PC-3 (cell line): ENCODE measurements at regions not wholly inside any gene's neighbourhood (a gene's known extent, or its start where the extent isn't known, plus 50 kb on each side); places are given as distances from the start of the nearest gene placed in this dataset.

Experiments
- ATAC-seq: fragments of 200-7000 bp; cut with Tn5 transposase; 2 replicates; pipeline ENCODE4 v1.9.1; 2020; ENCODE audit warnings: mild to moderate bottlenecking, moderate library complexity
- BruUV-seq: library from RNA; stranded (reverse); fragments of 400-500 nt; replicated peaks from 2 replicates; lab custom pipeline; 2021; lab: Mats Ljungman, UMichigan
- CTCF ChIA-PET: fragments of 300-600 bp; sonication (Branson Sonifier 250); formaldehyde crosslinking; loops from one replicate; lab custom pipeline; 2022; ENCODE audit warnings: antibody characterized with exemption; lab: Charles Lee
- POLR2A ChIA-PET: fragments of 300-600 bp; sonication (Branson Sonifier 250); formaldehyde crosslinking; loops from one replicate; lab custom pipeline; 2022; ENCODE audit warnings: antibody characterized with exemption; ENCODE audit not compliant: unreplicated experiment; lab: Charles Lee
- DNase-seq: peaks from one replicate; pipeline ENCODE4 v3.0.0-alpha.2; 2015
- H2AFZ ChIP-seq: fragments of 300-600 bp; sonication (generic); 2 replicates; pipeline ENCODE4 v1.6.0; 2016; ENCODE audit warnings: antibody characterized with exemption, low read length
- H3F3A ChIP-seq: fragments of 300-600 bp; sonication (generic); one replicate; pipeline ENCODE4 v1.6.0; 2017; ENCODE audit warnings: antibody characterized with exemption, low read length, control low read depth, mild to moderate bottlenecking; ENCODE audit not compliant: unreplicated experiment
- H3K27ac ChIP-seq: fragments of 300-600 bp; sonication (generic); 2 replicates; pipeline ENCODE4 v1.5.1; 2016; ENCODE audit warnings: mild to moderate bottlenecking, low read length
- H3K27me3 ChIP-seq: fragments of 300-600 bp; sonication (generic); 2 replicates; pipeline ENCODE4 v1.6.1; 2016; ENCODE audit warnings: low read length, mixed read lengths
- H3K36me3 ChIP-seq: fragments of 300-600 bp; sonication (generic); 2 replicates; pipeline ENCODE4 v1.6.1; 2016; ENCODE audit warnings: low read depth, mixed run types, low read length, mixed read lengths
- H3K4me1 ChIP-seq: fragments of 300-600 bp; sonication (generic); 2 replicates; pipeline ENCODE4 v1.5.1; 2016; ENCODE audit warnings: low read length; ENCODE audit not compliant: insufficient read depth
- H3K4me2 ChIP-seq: fragments of 300-600 bp; sonication (generic); 2 replicates; pipeline ENCODE4 v1.6.0; 2016; ENCODE audit warnings: low read length
- H3K4me3 ChIP-seq: fragments of 300-600 bp; sonication (generic); 2 replicates; pipeline ENCODE4 v1.5.1; 2016; ENCODE audit warnings: mild to moderate bottlenecking, low read length, mixed read lengths
- H3K79me2 ChIP-seq: fragments of 300-600 bp; sonication (generic); 2 replicates; pipeline ENCODE4 v1.6.1; 2017; ENCODE audit warnings: low read length, mixed read lengths
- H3K9ac ChIP-seq: fragments of 300-600 bp; sonication (generic); 2 replicates; pipeline ENCODE4 v1.6.0; 2016; ENCODE audit warnings: mild to moderate bottlenecking, low read length
- H3K9me2 ChIP-seq: fragments of 300-600 bp; sonication (generic); replicated peaks from 2 replicates; pipeline ENCODE4 v1.6.1; 2016; ENCODE audit warnings: mixed run types, low read length, mixed read lengths
- H3K9me3 ChIP-seq: fragments of 300-600 bp; sonication (generic); 2 replicates; pipeline ENCODE4 v1.6.1; 2016; ENCODE audit warnings: low read length, mixed read lengths
- H4K20me1 ChIP-seq: fragments of 300-600 bp; sonication (generic); 2 replicates; pipeline ENCODE4 v1.6.1; 2016; ENCODE audit warnings: low read length, mixed read lengths
- EZH2 ChIP-seq: fragments of 300-600 bp; sonication (generic); IDR thresholded peaks from one replicate; pipeline ENCODE4 v1.6.1; 2017; ENCODE audit warnings: antibody characterized with exemption, mild to moderate bottlenecking, low read length; ENCODE audit not compliant: unreplicated experiment
- EZH2phosphoT487 ChIP-seq: fragments of 300-600 bp; sonication (generic); IDR thresholded peaks from 2 replicates; pipeline ENCODE4 v1.6.1; 2018; ENCODE audit warnings: mild to moderate bottlenecking, antibody characterized with exemption, low read length, borderline replicate concordance
- intact Hi-C: fragments of 100-400 bp; cut with micrococcal nuclease; formaldehyde crosslinking; loops from 2 replicates; pipeline ENCODE4 v1.9.0; 2023
- TF ChIP-seq, protein P1 (sequence below): fragments of 300-600 bp; sonication (generic); conservative IDR thresholded peaks from 2 replicates; pipeline ENCODE4 v1.5.1; 2017; ENCODE audit warnings: antibody characterized with exemption, low read depth, mild to moderate bottlenecking, low read length

DNA sequence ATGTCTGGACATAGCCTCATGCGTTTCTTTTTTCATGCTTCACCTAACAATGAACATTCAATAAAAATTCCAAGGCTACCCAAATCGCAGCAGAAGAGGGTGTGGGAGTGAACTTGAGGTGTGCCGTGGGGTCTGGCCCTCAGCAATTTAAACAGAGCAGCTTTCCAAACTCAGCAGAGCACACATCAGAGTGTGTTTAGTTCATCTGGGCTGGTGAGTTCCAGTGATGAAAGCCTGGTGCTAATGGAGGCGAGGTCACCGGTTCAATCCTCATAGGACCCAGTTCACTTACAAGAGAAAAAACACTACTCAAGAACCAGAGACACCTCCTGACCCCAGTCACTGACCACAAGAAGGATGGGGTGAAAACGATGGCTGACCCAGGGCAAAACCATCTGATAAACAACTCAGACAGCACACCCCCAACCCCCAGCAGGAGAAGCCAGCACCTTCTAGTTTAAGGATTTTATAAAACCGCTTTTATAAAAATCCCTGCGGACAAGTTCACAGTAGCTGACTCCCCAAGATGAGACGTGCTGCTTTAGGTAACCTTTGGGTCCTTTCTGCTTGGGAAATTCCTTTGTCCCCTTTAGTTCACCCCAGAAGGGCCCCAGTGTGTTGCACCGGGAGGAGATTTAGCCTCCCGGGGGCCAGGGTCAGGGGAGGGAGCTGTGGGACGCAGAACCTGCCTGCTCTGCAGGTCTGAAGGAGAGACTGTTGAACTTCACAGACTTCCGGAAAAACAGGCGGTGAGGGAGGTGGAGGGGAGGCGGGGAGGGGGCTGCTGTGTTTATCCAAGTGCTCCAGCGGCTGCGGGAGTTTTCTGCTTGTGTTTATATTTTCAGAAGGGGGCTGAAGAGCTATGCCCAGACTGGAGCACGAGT is 152.7 kb upstream of the SOX11 start:
- ChIA-PET CTCF (no interaction called here), POLR2A (no interaction called here)
- TF ChIP-seq EZH2phosphoT487: no peak
- no peak for TF ChIP-seq EZH2
- TF ChIP-seq, protein P1, sequence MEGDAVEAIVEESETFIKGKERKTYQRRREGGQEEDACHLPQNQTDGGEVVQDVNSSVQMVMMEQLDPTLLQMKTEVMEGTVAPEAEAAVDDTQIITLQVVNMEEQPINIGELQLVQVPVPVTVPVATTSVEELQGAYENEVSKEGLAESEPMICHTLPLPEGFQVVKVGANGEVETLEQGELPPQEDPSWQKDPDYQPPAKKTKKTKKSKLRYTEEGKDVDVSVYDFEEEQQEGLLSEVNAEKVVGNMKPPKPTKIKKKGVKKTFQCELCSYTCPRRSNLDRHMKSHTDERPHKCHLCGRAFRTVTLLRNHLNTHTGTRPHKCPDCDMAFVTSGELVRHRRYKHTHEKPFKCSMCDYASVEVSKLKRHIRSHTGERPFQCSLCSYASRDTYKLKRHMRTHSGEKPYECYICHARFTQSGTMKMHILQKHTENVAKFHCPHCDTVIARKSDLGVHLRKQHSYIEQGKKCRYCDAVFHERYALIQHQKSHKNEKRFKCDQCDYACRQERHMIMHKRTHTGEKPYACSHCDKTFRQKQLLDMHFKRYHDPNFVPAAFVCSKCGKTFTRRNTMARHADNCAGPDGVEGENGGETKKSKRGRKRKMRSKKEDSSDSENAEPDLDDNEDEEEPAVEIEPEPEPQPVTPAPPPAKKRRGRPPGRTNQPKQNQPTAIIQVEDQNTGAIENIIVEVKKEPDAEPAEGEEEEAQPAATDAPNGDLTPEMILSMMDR: no peak
- H3K9ac ChIP-seq: no peak overlapping the region
- DNase-seq (no peak), ATAC-seq (no peak)
- H3K36me3 ChIP-seq: no peaks in the 10 kb centered on the region
- no peak overlapping the region for H3K4me2 ChIP-seq
- no TSS peak for BruUV-seq
- H3K27ac ChIP-seq: no peak overlapping the region
- no peak overlapping the region for H3K4me3 ChIP-seq
- H3K9me2 ChIP-seq: no peaks in the 10 kb centered on the region
- H3F3A ChIP-seq: no peaks in the 10 kb centered on the region
- H2AFZ ChIP-seq: no peak overlapping the region
- no peaks in the 10 kb centered on the region for H3K4me1 ChIP-seq
- intact Hi-C loops: no loop called here
- no peaks in the 10 kb centered on the region for H3K9me3 ChIP-seq
- no peaks in the 10 kb centered on the region for H4K20me1 ChIP-seq
- H3K79me2 ChIP-seq: no peaks in the 10 kb centered on the region
- no peaks in the 10 kb centered on the region for H3K27me3 ChIP-seq

DNA sequence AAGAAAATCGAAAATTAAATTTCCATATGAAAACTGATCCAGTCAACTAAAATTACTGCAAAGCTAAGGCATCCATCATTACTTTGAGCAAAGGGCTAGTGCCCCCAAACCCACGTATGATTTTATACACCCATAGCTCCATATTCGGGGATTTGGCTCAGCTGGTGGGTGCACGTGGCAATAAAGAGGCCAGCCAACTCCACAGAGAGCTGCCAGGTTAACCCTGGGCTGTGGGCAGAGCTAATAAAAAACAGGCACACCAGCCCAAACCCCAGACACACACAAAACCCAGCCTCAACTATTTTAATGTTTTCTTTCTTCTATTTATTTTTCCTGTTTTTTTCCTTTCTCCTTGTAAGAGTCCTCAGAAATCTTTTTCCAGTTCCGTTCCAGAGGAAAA is 151.3 kb upstream of the SOX11 start:
- Histone ChIP-seq H3K9me3 (no peaks in the 10 kb centered on the region), H3K9me2 (no peaks in the 10 kb centered on the region), H3K9ac (no peak overlapping the region), H3K27ac (no peak overlapping the region), H3K4me2 (no peak overlapping the region), H3F3A (no peaks in the 10 kb centered on the region), H3K4me1 (no peaks in the 10 kb centered on the region), H3K4me3 (no peak overlapping the region), H3K79me2 (no peaks in the 10 kb centered on the region), H4K20me1 (no peaks in the 10 kb centered on the region), H2AFZ (no peak overlapping the region), H3K36me3 (no peaks in the 10 kb centered on the region), H3K27me3 (no peaks in the 10 kb centered on the region)
- ATAC-seq: no peak
- CTCF ChIA-PET: no interaction called here
- TF ChIP-seq, protein P1: no peak
- TF ChIP-seq EZH2phosphoT487: no peak
- no peak for TF ChIP-seq EZH2
- POLR2A ChIA-PET: no interaction called here
- no TSS peak for BruUV-seq
- intact Hi-C loops: no loop called here
- DNase-seq: no peak

DNA sequence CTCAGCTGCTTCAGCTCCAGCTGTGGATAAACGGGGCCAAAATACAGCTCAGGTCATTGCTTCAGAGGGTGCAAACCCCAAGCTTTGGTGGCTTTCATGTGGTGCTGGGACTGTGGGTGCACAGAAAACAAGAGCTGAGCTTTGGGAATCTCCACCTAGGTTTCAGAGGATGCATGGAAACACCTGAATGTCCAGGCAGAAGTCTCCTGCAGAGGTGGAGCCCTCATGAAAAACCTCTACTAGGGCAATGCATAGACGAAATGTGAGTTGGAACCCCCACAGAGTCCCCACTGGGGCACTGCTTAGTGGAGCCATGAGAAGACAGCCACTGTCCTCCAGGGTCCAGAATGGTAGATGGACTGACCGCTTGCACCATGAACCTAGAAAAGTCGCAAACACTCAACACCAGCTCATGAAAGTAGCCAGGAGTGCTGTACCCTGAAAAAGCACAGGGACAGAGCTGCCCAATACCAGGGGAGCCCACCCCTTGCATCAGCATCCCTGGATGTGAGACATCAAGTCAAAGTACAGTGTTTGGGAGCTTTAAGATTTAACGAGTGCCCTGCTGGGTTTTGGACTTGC is 147.9 kb upstream of the SOX11 start:
- POLR2A ChIA-PET: no interaction called here
- H3K9ac ChIP-seq: no peak overlapping the region
- CTCF ChIA-PET: no interaction called here

More for the DNA sequence above, 147.9 kb upstream of the SOX11 start:
- Histone ChIP-seq H3K9me2 (no peaks in the 10 kb centered on the region), H4K20me1 (no peaks in the 10 kb centered on the region), H3F3A (no peaks in the 10 kb centered on the region), H3K9me3 (no peaks in the 10 kb centered on the region), H3K36me3 (no peaks in the 10 kb centered on the region), H2AFZ (no peak overlapping the region), H3K4me2 (no peak overlapping the region), H3K4me1 (no peaks in the 10 kb centered on the region), H3K79me2 (no peaks in the 10 kb centered on the region), H3K27ac (no peak overlapping the region), H3K27me3 (no peaks in the 10 kb centered on the region), H3K4me3 (no peak overlapping the region)
- no peak for ATAC-seq
- intact Hi-C loops: no loop called here
- DNase-seq: no peak
- no TSS peak for BruUV-seq
- TF ChIP-seq, protein P1: no peak
- TF ChIP-seq EZH2 (no peak), EZH2phosphoT487 (no peak)
